Left lung (tissue), 4 donors: ENCODE measurements at regions not wholly inside any gene's neighbourhood (a gene's known extent, or its start where the extent isn't known, plus 50 kb on each side); places are given as distances from the start of the nearest gene placed in this dataset.
A peak's percentile ranks its signal among the peaks of the same experiment; 100 is the strongest.
"Not testable (repeated sequence)": the region's sequence is repeated elsewhere in the genome, so short reads cannot be mapped to it uniquely, and the experiment has no call there.

ENCODE experiments used
- ATAC-seq: fragments of 200-7000 bp; cut with Tn5 transposase; one replicate; pipeline ENCODE4 v1.9.1; 2020; ENCODE audit warnings: moderate library complexity
- DNase-seq, 4 donors: peaks; one replicate each; pipeline ENCODE4 v3.0.0-alpha.2; 2013 to 2020
- H3K27ac ChIP-seq, 2 donors: fragments of 200-600 bp; sonication (generic) in 1 of 2; one replicate each; pipeline versions ENCODE4 v1.5.0 to v1.8.0; 2020 to 2021
- H3K27me3 ChIP-seq, 2 donors: fragments of 200-600 bp; sonication (generic) in 1 of 2; one replicate each; pipeline versions ENCODE4 v1.5.0 to v1.8.0; 2020 to 2021
- H3K36me3 ChIP-seq, 2 donors: fragments of 200-600 bp; sonication (generic) in 1 of 2; one replicate each; pipeline versions ENCODE4 v1.5.0 to v1.8.0; 2020 to 2021
- H3K4me1 ChIP-seq, 2 donors: fragments of 200-600 bp; one replicate each; pipeline ENCODE4 v1.8.0; 2021
- H3K4me3 ChIP-seq, 2 donors: fragments of 200-600 bp; sonication (generic) in 1 of 2; one replicate each; pipeline versions ENCODE4 v1.5.0 to v1.8.0; 2020 to 2021; ENCODE audit warnings: mild to moderate bottlenecking in 1 of 2
- H3K9me3 ChIP-seq, 2 donors: fragments of 200-600 bp; sonication (generic) in 1 of 2; one replicate each; pipeline versions ENCODE4 v1.5.0 to v1.8.0; 2020 to 2021
- intact Hi-C, 2 donors: fragments of 100-400 bp; cut with DNase I; formaldehyde crosslinking; loops; one replicate each; pipeline versions ENCODE4 v1.11.2 to v1.14.2; 2022
- TF ChIP-seq, protein P1 (sequence below), 2 donors: fragments of 200-600 bp; sonication (generic) in 1 of 2; IDR thresholded peaks; one replicate each; pipeline versions ENCODE4 v1.5.0 to v1.8.0; 2021; ENCODE audit warnings: antibody characterized with exemption in 2 of 2
- donor health status: DM: no; HTN: yes; CAD: no.
- donor health status: DM: no; HTN: no; CAD: no.

DNA sequence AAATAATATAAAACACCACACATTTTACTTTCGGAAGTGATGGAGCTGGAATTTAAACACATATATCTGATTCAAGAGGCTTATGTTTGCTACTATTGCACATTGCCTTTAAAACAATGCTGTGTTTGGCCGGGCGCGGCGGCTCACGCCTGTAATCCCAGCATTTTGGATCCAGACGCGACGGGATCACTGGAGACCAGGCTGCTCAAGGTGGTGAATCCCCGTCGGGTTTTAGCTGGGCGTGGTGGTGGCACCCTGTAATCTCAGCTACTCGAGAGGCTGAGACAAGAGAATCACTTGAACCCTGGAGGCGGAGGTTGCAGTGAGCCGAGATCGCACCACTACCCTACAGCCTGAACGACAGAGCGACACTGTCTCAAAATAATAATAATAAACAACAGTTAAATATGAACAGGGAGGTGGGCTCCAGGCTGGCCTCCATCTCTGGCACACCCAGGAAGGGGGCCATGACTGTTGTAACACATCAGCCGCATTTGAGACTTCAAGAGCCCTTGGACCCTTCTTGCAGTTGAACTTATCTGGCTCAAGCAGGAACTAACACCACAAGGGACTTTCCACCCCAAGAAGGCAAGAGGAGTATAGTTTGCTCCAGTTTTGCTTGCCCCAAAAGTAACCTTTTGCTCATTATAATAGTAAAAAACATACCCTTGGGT lies 127.1 kb upstream of the ZNF184 start:
- Histone ChIP-seq H3K27me3 (peaks cover 45 to 97% of the 10 kb centered on the region in 2 donors), H3K4me1 (no peaks in the 10 kb centered on the region), H3K36me3 (no peaks in the 10 kb centered on the region), H3K27ac (no peak overlapping the region), H3K9me3 (peaks cover 0 to 5% of the 10 kb centered on the region in 2 donors), H3K4me3 (no peak overlapping the region)
- intact Hi-C loops, result no loop called here
- TF ChIP-seq, protein P1, sequence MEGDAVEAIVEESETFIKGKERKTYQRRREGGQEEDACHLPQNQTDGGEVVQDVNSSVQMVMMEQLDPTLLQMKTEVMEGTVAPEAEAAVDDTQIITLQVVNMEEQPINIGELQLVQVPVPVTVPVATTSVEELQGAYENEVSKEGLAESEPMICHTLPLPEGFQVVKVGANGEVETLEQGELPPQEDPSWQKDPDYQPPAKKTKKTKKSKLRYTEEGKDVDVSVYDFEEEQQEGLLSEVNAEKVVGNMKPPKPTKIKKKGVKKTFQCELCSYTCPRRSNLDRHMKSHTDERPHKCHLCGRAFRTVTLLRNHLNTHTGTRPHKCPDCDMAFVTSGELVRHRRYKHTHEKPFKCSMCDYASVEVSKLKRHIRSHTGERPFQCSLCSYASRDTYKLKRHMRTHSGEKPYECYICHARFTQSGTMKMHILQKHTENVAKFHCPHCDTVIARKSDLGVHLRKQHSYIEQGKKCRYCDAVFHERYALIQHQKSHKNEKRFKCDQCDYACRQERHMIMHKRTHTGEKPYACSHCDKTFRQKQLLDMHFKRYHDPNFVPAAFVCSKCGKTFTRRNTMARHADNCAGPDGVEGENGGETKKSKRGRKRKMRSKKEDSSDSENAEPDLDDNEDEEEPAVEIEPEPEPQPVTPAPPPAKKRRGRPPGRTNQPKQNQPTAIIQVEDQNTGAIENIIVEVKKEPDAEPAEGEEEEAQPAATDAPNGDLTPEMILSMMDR (IDR thresholded peaks at IDR 0.05), result no peak
- DNase-seq, result no peak
- no peak for ATAC-seq

DNA sequence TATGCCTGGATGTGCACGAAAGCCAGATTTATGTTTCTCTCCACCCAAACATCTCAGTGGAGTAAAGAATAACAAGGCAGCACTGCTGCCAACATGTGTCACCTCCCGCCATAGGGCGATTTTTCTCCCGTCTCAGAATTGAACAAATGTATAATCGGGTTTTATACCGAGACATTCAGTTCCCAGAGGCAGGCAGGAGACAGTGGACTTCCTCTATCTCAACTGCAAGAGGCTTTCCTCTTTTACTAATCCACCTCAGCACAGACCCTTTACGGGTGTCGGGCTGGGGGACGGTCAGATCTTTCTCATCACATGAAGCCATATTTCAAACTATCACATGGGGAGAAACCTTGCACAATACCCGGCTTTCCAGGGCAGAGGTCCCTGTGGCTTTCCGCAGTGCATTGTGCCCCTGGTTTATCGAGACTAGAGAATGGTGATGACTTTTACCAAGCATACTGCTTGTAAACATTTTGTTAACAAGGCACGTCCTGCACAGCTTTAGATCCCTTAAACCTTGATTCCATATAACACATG lies 124.2 kb upstream of the ZNF184 start:
- not testable (repeated sequence) for H3K4me1 ChIP-seq, ATAC-seq

DNA sequence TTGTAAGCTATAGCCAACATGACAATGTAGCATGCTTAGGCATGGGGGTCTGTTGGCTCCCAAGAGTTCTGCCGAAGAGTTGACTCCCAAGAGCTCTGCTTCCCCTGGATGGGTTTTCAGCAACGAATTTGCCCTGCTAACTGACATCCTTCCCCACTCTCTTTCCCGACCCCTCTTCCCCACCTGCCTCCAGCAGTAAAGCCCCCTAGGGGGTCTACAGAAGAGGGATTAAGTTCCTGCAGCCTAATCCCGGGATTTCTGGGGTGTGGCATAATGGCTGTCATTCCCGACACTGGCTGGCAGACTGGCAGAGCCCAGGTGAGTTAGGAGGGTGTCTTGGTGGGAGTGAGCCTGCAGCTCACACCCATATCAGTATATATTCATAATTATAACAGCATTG lies 121.0 kb upstream of the ZNF184 start:
- DNase-seq, result no peak

More for the DNA sequence above, 124.2 kb upstream of the ZNF184 start:
- H3K27ac ChIP-seq, intact Hi-C loops, H3K4me3 ChIP-seq, DNase-seq, H3K9me3 ChIP-seq, H3K36me3 ChIP-seq: not testable (repeated sequence)
- H3K27me3 ChIP-seq, result peaks cover 54 to 97% of the 10 kb centered on the region in 2 donors

DNA sequence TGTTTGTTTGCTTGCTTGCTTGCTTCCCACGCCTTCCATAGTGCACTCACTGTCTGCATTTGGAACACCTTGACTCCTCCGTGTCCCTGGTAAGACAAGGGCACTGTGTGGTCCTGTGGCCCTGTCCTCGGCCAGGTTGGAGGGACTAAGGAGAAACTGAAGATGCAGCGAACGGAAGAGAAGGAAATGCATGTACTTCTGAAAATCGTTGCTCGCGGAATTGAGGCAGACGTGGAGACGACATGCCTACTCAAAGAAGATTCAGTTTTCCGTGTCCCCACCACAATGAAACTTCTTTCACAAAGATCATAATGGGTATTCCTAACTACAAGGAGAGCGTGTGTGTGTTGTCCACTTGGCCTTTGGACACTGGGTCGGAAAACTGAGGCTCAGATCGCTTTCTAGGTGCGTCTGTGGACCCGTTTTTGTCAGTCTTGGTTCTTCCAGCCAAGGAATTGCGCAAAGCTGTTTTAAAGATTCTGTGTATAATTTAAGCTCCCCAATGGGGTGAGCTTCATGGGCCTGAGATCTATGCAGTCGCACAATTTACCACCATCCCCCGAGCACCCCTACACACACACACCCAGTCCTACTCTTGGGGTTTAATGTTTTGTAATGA lies 120.4 kb upstream of the ZNF184 start:
- Histone ChIP-seq H3K27me3 (peaks cover 44 to 98% of the 10 kb centered on the region in 2 donors), H3K36me3 (no peaks in the 10 kb centered on the region), H3K27ac (no peak overlapping the region), H3K4me3 (no peak overlapping the region), H3K4me1 (no peaks in the 10 kb centered on the region), H3K9me3 (no peaks in the 10 kb centered on the region)
- no peak for DNase-seq
- TF ChIP-seq, protein P1 (IDR thresholded peaks at IDR 0.05), result no peak
- ATAC-seq, result no peak
- intact Hi-C loops, result no loop called here

More for the DNA sequence above, 121.0 kb upstream of the ZNF184 start:
- Histone ChIP-seq H3K36me3 (no peaks in the 10 kb centered on the region), H3K9me3 (no peaks in the 10 kb centered on the region), H3K4me3 (no peak overlapping the region), H3K4me1 (no peaks in the 10 kb centered on the region), H3K27me3 (peaks cover 48 to 96% of the 10 kb centered on the region in 2 donors), H3K27ac (no peak overlapping the region)
- ATAC-seq, result no peak
- TF ChIP-seq, protein P1 (IDR thresholded peaks at IDR 0.05), result no peak
- intact Hi-C loops, result no loop called here

DNA sequence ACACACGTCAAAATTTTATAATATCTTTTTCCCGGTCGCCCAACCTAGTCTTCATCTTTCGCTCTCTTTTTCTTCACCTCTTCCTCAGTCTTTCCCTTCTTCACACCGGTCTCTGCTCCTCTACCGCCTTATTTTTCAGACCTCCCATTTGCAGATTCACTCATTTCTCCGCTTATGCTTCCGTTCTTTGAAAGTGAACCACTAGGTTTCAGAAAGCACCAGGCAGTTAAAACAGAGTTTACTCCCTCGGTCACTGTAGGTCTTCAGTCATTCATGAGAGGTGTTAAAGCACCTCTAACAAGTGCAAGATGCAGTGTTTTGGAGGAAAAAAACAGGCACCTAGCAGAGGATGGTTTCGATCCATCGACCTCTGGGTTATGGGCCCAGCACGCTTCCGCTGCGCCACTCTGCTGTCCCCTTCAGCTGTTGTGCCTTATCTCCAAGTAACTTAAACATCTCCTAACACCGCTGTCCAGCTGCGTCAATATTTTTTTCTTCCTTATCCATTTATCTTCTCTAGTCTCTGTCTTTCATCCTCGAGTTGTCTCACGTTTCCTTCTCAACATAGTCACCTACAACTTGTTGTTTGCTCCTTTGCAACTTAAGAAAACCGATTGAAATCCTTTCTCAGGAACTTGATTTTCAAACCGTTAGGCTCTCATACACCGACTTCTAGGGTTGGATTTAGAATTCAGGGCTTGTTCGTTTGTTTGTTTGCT lies 119.7 kb upstream of the ZNF184 start:
- intact Hi-C loops, result no loop called here
- Histone ChIP-seq H3K27ac (no peak overlapping the region), H3K36me3 (no peaks in the 10 kb centered on the region), H3K27me3 (peaks cover 44 to 98% of the 10 kb centered on the region in 2 donors), H3K4me1 (no peaks in the 10 kb centered on the region), H3K4me3 (no peak overlapping the region), H3K9me3 (no peaks in the 10 kb centered on the region)
- DNase-seq (no peak), ATAC-seq (peak; percentile 45)
- TF ChIP-seq, protein P1 (IDR thresholded peaks at IDR 0.05), result no peak
